HepG2 (cell line): ENCODE measurements at regions not wholly inside any gene's neighbourhood (a gene's known extent, or its start where the extent isn't known, plus 50 kb on each side); places are given as distances from the start of the nearest gene placed in this dataset.
A peak's percentile ranks its signal among the peaks of the same experiment; 100 is the strongest.
"Not testable (repeated sequence)": the region's sequence is repeated elsewhere in the genome, so short reads cannot be mapped to it uniquely, and the experiment has no call there.

Source experiments
- ATAC-seq: fragments of 200-7000 bp; cut with Tn5 transposase; 3 replicates; pipeline ENCODE4 v1.9.1; 2020; ENCODE audit warnings: mild to moderate bottlenecking, moderate library complexity
- BruUV-seq: library from RNA; stranded (reverse); fragments of 400-500 nt; replicated peaks from 2 replicates; lab custom pipeline; 2021; lab: Mats Ljungman, UMichigan
- CTCF ChIA-PET: fragments of 300-600 bp; formaldehyde crosslinking; extraction: SDS; loops from one replicate; lab custom pipeline; 2021; ENCODE audit warnings: low total read pairs, inconsistent platforms, low intra/inter-chr PET ratio; lab: Yijun Ruan, JAX
- POLR2A ChIA-PET: fragments of 350-600 bp; sonication (Branson Sonifier 250); formaldehyde crosslinking; loops from one replicate; lab custom pipeline; 2020; ENCODE audit warnings: antibody characterized with exemption, inconsistent platforms; lab: Yijun Ruan, JAX
- DNase-seq: peaks from one replicate; pipeline ENCODE4 v3.0.0-alpha.2; 2015; ENCODE audit warnings: low spot score
- FAIRE-seq: peaks from 3 replicates; lab custom pipeline; 2011; peaks lifted over from hg19 to GRCh38; lab: Jason Lieb, UNC
- H2AFZ ChIP-seq: one replicate; pipeline ENCODE4 v1.6.1; 2011; ENCODE audit warnings: low read length, inconsistent platforms
- H3K27ac ChIP-seq: fragments of 300-600 bp; 3 replicates; pipeline ENCODE4 v1.8.0; 2011; ENCODE audit warnings: mixed run types, mild to moderate bottlenecking, mixed read lengths, low read length, inconsistent platforms; ENCODE audit not compliant: insufficient read depth; ENCODE audit errors: extremely low read length
- H3K27me3 ChIP-seq, 2 experiments: fragments of 200-600 bp in 1 of 2; 2 replicates in 1 of 2; 3 replicates in 1 of 2; pipeline versions ENCODE4 v1.6.0 to v1.8.0; 2011; ENCODE audit warnings: low read length in 2 of 2, mild to moderate bottlenecking in 2 of 2, moderate library complexity in 2 of 2, inconsistent platforms in 1 of 2; ENCODE audit not compliant: insufficient read depth in 2 of 2, control insufficient read depth in 1 of 2
- H3K36me3 ChIP-seq, 2 experiments: fragments of 200-600 bp in 1 of 2; replicated peaks in 1 of 2; 2 replicates in 1 of 2; 3 replicates in 1 of 2; pipeline versions ENCODE4 v1.5.1 to v1.8.0; 2011; ENCODE audit warnings: low read length in 2 of 2, inconsistent platforms in 1 of 2; ENCODE audit not compliant: insufficient read depth in 2 of 2, control insufficient read depth in 1 of 2
- H3K4me1 ChIP-seq: 2 replicates; pipeline ENCODE4 v1.5.1; 2012; ENCODE audit warnings: low read length, inconsistent platforms; ENCODE audit not compliant: insufficient read depth
- H3K4me2 ChIP-seq: 2 replicates; pipeline ENCODE4 v1.6.0; 2011; ENCODE audit warnings: low read depth, low read length, inconsistent platforms
- H3K4me3 ChIP-seq, 3 experiments: fragments of 200-600 bp in 1 of 3; sonication (generic), shearing (Covaris generic) in 1 of 3; replicated peaks in 1 of 3; 2 replicates each; pipeline ENCODE4 v1.5.1; 2011 to 2016; ENCODE audit warnings: low read length in 3 of 3, inconsistent platforms in 2 of 3, low read depth in 2 of 3, mild to moderate bottlenecking in 2 of 3, control low read depth in 1 of 3, mixed read lengths in 1 of 3; ENCODE audit not compliant: insufficient read depth in 1 of 3
- H3K79me2 ChIP-seq: one replicate; pipeline ENCODE4 v1.6.1; 2011; ENCODE audit warnings: low read length, inconsistent platforms; ENCODE audit not compliant: insufficient read depth
- H3K9ac ChIP-seq: 2 replicates; pipeline ENCODE4 v1.6.0; 2011; ENCODE audit warnings: mild to moderate bottlenecking, low read depth, low read length, inconsistent platforms; ENCODE audit not compliant: insufficient read depth
- H3K9me3 ChIP-seq: 2 replicates; pipeline ENCODE4 v1.5.1; 2012; ENCODE audit warnings: mild to moderate bottlenecking, low read length
- H4K20me1 ChIP-seq: 2 replicates; pipeline ENCODE4 v1.6.0; 2011; ENCODE audit warnings: inconsistent platforms, mild to moderate bottlenecking, low read length, moderate library complexity; ENCODE audit not compliant: insufficient read depth
- MTA1 ChIP-seq: sonication (generic); formaldehyde crosslinking; IDR thresholded peaks from 2 replicates; pipeline ENCODE4 v1.4.0; 2020; ENCODE audit warnings: missing genetic modification reagents, mild to moderate bottlenecking, borderline replicate concordance
- POLR2A ChIP-seq, 2 experiments: IDR thresholded peaks; 2 replicates each; pipeline ENCODE4 v1.6.1; 2011; ENCODE audit warnings: low read depth in 2 of 2, low read length in 2 of 2, mild to moderate bottlenecking in 1 of 2, moderate library complexity in 1 of 2; ENCODE audit not compliant: insufficient read depth in 1 of 2
- ZNF737 ChIP-seq: sonication (generic); formaldehyde crosslinking; IDR thresholded peaks from 2 replicates; pipeline ENCODE4 v1.5.0; 2020; ENCODE audit warnings: missing genetic modification reagents, mild to moderate bottlenecking, borderline replicate concordance
- WGBS: methylation state at CpG from one replicate; pipeline ENCODE4 v1.1.6; 2017; ENCODE audit warnings: low lambda C conversion rate; 5-methylcytosine and 5-hydroxymethylcytosine counted together
- in situ Hi-C: cut with HindIII; loops from 2 replicates; pipeline ENCODE4 v1.10.0; 2017; ENCODE audit warnings: low pct_unique_long_range_greater_than_20kb; ENCODE audit not compliant: extremely low pct_ligation_motif_present
- intact Hi-C: fragments of 100-400 bp; cut with micrococcal nuclease; formaldehyde crosslinking; loops from one replicate; pipeline ENCODE4 v1.10.0; 2022; ENCODE audit not compliant: unreplicated experiment

DNA sequence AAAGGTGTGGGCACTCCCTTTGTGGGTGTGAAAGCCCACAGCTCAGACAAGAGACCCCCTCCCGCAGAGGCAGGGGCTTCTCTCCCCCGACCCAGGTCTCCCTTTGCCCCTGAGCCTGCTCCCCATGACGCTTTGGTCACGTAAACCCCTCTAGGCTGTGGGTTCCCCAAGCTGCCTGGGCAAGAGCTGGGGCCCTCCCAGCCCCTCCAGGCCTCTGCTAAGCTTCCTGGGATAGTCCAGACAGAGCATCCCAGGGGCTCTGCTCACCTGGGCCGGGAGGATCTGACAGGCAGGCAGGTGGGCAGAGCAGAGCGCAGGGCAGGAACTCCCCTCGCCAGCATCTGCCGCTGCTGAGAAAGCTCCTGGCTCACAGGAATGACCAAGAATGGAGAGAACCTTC, 177.3 kb downstream of the BANP start:
- no TSS peak for BruUV-seq
- Histone ChIP-seq H3K27me3 (peaks cover 8 to 50% of the 10 kb centered on the region in 2 experiments), H3K36me3 (no peaks in the 10 kb centered on the region), H4K20me1 (no peaks in the 10 kb centered on the region), H3K27ac (no peak overlapping the region), H3K4me1 (no peaks in the 10 kb centered on the region), H3K4me3 (no peak overlapping the region), H2AFZ (no peak overlapping the region), H3K79me2 (no peaks in the 10 kb centered on the region), H3K9me3 (no peaks in the 10 kb centered on the region), H3K4me2 (no peak overlapping the region), H3K9ac (no peak overlapping the region)
- CTCF ChIA-PET = no interaction called here
- 39% methylated on average over 8 of the region's 8 CpGs for WGBS
- intact Hi-C loops (no loop called here), in situ Hi-C loops (no loop called here)
- DNase-seq (no peak), FAIRE-seq (no peak), ATAC-seq (peak; percentile 32; the same call in 1 of the 3 replicates)
- TF ChIP-seq ZNF737 (CRISPR knock-in tag) (no peak), POLR2A (IDR thresholded peaks at IDR 0.05; ENCODE audit: insufficient read depth in 1 of 2, low read depth in 2 of 2, low read length in 2 of 2) (no peak), MTA1 (CRISPR knock-in tag) (no peak)
- POLR2A ChIA-PET = no interaction called here

DNA sequence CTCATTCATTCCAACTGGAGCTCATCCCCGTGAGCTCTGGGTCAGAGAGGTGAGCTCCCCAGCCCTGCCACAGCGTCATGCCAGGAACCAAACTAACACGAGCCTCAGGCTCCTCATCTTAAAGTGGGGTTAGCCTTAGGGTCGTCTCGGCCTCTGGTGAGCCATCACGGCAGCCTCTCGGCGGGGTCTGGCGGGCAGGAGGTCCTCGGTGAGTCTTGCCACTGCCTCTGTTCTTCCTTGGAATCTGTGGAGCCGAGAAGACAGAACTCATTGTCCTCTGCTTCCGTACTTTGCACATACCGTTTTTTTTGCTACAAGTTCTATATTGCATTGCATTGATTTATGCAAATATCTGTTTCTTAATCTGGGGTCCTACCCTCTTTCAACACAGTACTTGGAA, 177.9 kb downstream of the BANP start:
- H3K4me3 ChIP-seq, H3K27ac ChIP-seq, POLR2A ChIA-PET, ATAC-seq, in situ Hi-C loops, DNase-seq, CTCF ChIA-PET, H3K9ac ChIP-seq, H3K36me3 ChIP-seq, intact Hi-C loops, FAIRE-seq, BruUV-seq, H4K20me1 ChIP-seq, H2AFZ ChIP-seq, H3K79me2 ChIP-seq, H3K4me2 ChIP-seq, H3K9me3 ChIP-seq, H3K4me1 ChIP-seq: not testable (repeated sequence)
- H3K27me3 ChIP-seq = peaks cover 8 to 51% of the 10 kb centered on the region in 2 experiments
- WGBS = 8% methylated on average over 13 of the region's 13 CpGs
